GM23338 (cell line): ENCODE measurements at regions not wholly inside any gene's neighbourhood (a gene's known extent, or its start where the extent isn't known, plus 50 kb on each side); places are given as distances from the start of the nearest gene placed in this dataset.

ENCODE experiments used
- ATAC-seq: fragments of 200-7000 bp; cut with Tn5 transposase; 3 replicates; pipeline ENCODE4 v1.9.1; 2020
- DNase-seq: peaks from one replicate; pipeline ENCODE4 v3.0.0-alpha.2; 2015; ENCODE audit warnings: low spot score
- H2AFZ ChIP-seq: fragments of 200-600 bp; sonication (generic); 2 replicates; pipeline ENCODE4 v1.8.0; 2016; ENCODE audit warnings: antibody characterized with exemption, mild to moderate bottlenecking, moderate library complexity
- H3F3A ChIP-seq: fragments of 200-600 bp; sonication (generic); replicated peaks from 2 replicates; pipeline ENCODE4 v1.8.0; 2017; ENCODE audit warnings: antibody characterized with exemption, mixed run types, low read depth
- H3K27ac ChIP-seq: fragments of 200-600 bp; sonication (generic); 2 replicates; pipeline ENCODE4 v1.6.1; 2016; ENCODE audit warnings: low read depth
- H3K27me3 ChIP-seq: fragments of 200-600 bp; sonication (generic); 2 replicates; pipeline ENCODE4 v1.8.0; 2016; ENCODE audit warnings: mild to moderate bottlenecking, mixed run types, moderate library complexity; ENCODE audit not compliant: insufficient read depth
- H3K36me3 ChIP-seq: fragments of 200-600 bp; sonication (generic); 2 replicates; pipeline ENCODE4 v1.8.0; 2016; ENCODE audit warnings: mild to moderate bottlenecking; ENCODE audit not compliant: insufficient read depth
- H3K4me1 ChIP-seq: fragments of 200-600 bp; sonication (generic); 2 replicates; pipeline ENCODE4 v1.8.0; 2016; ENCODE audit warnings: mild to moderate bottlenecking, moderate library complexity; ENCODE audit not compliant: insufficient read depth
- H3K4me2 ChIP-seq: fragments of 200-600 bp; sonication (generic); 2 replicates; pipeline ENCODE4 v1.7.1; 2017; ENCODE audit warnings: mixed run types
- H3K4me3 ChIP-seq: fragments of 200-600 bp; sonication (generic); 2 replicates; pipeline ENCODE4 v1.6.1; 2016; ENCODE audit warnings: mixed run types
- H3K79me2 ChIP-seq: fragments of 200-600 bp; sonication (generic); replicated peaks from 2 replicates; pipeline ENCODE4 v1.8.0; 2017; ENCODE audit warnings: mild to moderate bottlenecking; ENCODE audit not compliant: insufficient read depth
- H3K9me2 ChIP-seq: fragments of 200-600 bp; sonication (generic); 2 replicates; pipeline ENCODE4 v1.8.0; 2017; ENCODE audit not compliant: insufficient read depth
- H4K20me1 ChIP-seq: fragments of 200-600 bp; sonication (generic); replicated peaks from 2 replicates; pipeline ENCODE4 v1.8.0; 2017; ENCODE audit warnings: mild to moderate bottlenecking; ENCODE audit not compliant: insufficient read depth
- H3K27ac Mint-ChIP-seq: 2 replicates; pipeline ENCODE4 v1.8.0; 2020; ENCODE audit warnings: inconsistent platforms, mild to moderate bottlenecking, moderate library complexity, mixed read lengths
- H3K27me3 Mint-ChIP-seq: 3 replicates; pipeline ENCODE4 v1.8.0; 2022; ENCODE audit warnings: low read depth, mild to moderate bottlenecking, moderate library complexity, mixed read lengths, inconsistent platforms; ENCODE audit not compliant: insufficient read depth, poor library complexity
- H3K36me3 Mint-ChIP-seq: 3 replicates; pipeline ENCODE4 v1.8.0; 2021; ENCODE audit warnings: low read depth, mild to moderate bottlenecking, inconsistent platforms, moderate library complexity, mixed read lengths
- H3K4me1 Mint-ChIP-seq: 3 replicates; pipeline ENCODE4 v1.8.0; 2020; ENCODE audit warnings: mild to moderate bottlenecking, inconsistent platforms, mixed read lengths
- H3K4me3 Mint-ChIP-seq: 3 replicates; pipeline ENCODE4 v1.8.0; 2021; ENCODE audit warnings: moderate library complexity, mild to moderate bottlenecking, inconsistent platforms, mixed read lengths
- H3K9me3 Mint-ChIP-seq: 3 replicates; pipeline ENCODE4 v1.8.0; 2020; ENCODE audit warnings: moderate library complexity, mild to moderate bottlenecking, inconsistent platforms, mixed read lengths
- EZH2 ChIP-seq: fragments of 200-600 bp; sonication (generic); IDR thresholded peaks from one replicate; pipeline ENCODE4 v1.8.0; 2017; ENCODE audit warnings: antibody characterized with exemption, mild to moderate bottlenecking, low read depth; ENCODE audit not compliant: unreplicated experiment
- EZH2phosphoT487 ChIP-seq: fragments of 200-600 bp; sonication (generic); IDR thresholded peaks from one replicate; pipeline ENCODE4 v1.8.1; 2018; ENCODE audit warnings: antibody characterized with exemption; ENCODE audit not compliant: unreplicated experiment
- POLR2AphosphoS5 ChIP-seq: IDR thresholded peaks from 2 replicates; pipeline ENCODE4 v1.6.1; 2016; ENCODE audit warnings: antibody characterized with exemption, low read depth
- STAT1 ChIP-seq: IDR thresholded peaks from one replicate; pipeline ENCODE4 v1.6.1; 2016; ENCODE audit warnings: antibody characterized with exemption; ENCODE audit not compliant: unreplicated experiment
- ZNF331 ChIP-seq: fragments of 250-450 bp; sonication (Bioruptor Pico); IDR thresholded peaks from 2 replicates; pipeline ENCODE4 v1.5.0; 2020; ENCODE audit warnings: low read depth, mild to moderate bottlenecking, moderate library complexity
- ZNF462 ChIP-seq: fragments of 250-450 bp; sonication (Bioruptor Pico); IDR thresholded peaks from 2 replicates; pipeline ENCODE4 v1.5.0; 2020; ENCODE audit warnings: mild to moderate bottlenecking, moderate library complexity
- TF ChIP-seq, protein P1 (sequence below), 2 experiments: fragments of 200-600 bp in 1 of 2; sonication (generic) in 1 of 2; conservative IDR thresholded peaks; 2 replicates each; pipeline versions ENCODE4 v1.5.1 to v1.6.1; 2016 to 2017; ENCODE audit warnings: antibody characterized with exemption in 2 of 2, low read depth in 2 of 2, mild to moderate bottlenecking in 2 of 2, moderate library complexity in 1 of 2
- TF ChIP-seq, protein P2 (sequence below): IDR thresholded peaks from one replicate; pipeline ENCODE4 v1.6.1; 2018; ENCODE audit warnings: antibody characterized with exemption; ENCODE audit not compliant: unreplicated experiment

- H3K36me3 Mint-ChIP-seq, result no peaks in the 10 kb centered on the region
- Histone ChIP-seq H3K9me2 (no peaks in the 10 kb centered on the region), H3K4me2 (no peak overlapping the region), H2AFZ (no peak overlapping the region), H4K20me1 (no peaks in the 10 kb centered on the region), H3K4me1 (no peaks in the 10 kb centered on the region; the same call in 1 of the 2 replicates), H3K79me2 (no peaks in the 10 kb centered on the region), H3K36me3 (no peaks in the 10 kb centered on the region), H3K27me3 (no peaks in the 10 kb centered on the region), H3K27ac (no peak overlapping the region), H3K4me3 (no peak overlapping the region), H3F3A (no peaks in the 10 kb centered on the region)
- no peak overlapping the region for H3K4me3 Mint-ChIP-seq
- peaks cover 52% of the 10 kb centered on the region for H3K27me3 Mint-ChIP-seq
- TF ChIP-seq, protein P1, sequence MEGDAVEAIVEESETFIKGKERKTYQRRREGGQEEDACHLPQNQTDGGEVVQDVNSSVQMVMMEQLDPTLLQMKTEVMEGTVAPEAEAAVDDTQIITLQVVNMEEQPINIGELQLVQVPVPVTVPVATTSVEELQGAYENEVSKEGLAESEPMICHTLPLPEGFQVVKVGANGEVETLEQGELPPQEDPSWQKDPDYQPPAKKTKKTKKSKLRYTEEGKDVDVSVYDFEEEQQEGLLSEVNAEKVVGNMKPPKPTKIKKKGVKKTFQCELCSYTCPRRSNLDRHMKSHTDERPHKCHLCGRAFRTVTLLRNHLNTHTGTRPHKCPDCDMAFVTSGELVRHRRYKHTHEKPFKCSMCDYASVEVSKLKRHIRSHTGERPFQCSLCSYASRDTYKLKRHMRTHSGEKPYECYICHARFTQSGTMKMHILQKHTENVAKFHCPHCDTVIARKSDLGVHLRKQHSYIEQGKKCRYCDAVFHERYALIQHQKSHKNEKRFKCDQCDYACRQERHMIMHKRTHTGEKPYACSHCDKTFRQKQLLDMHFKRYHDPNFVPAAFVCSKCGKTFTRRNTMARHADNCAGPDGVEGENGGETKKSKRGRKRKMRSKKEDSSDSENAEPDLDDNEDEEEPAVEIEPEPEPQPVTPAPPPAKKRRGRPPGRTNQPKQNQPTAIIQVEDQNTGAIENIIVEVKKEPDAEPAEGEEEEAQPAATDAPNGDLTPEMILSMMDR (conservative IDR thresholded peaks at IDR 0.05; ENCODE audit: low read depth in 2 of 2), result no peak
- TF ChIP-seq EZH2, result no peak
- TF ChIP-seq POLR2AphosphoS5, result no peak
- TF ChIP-seq, protein P2, sequence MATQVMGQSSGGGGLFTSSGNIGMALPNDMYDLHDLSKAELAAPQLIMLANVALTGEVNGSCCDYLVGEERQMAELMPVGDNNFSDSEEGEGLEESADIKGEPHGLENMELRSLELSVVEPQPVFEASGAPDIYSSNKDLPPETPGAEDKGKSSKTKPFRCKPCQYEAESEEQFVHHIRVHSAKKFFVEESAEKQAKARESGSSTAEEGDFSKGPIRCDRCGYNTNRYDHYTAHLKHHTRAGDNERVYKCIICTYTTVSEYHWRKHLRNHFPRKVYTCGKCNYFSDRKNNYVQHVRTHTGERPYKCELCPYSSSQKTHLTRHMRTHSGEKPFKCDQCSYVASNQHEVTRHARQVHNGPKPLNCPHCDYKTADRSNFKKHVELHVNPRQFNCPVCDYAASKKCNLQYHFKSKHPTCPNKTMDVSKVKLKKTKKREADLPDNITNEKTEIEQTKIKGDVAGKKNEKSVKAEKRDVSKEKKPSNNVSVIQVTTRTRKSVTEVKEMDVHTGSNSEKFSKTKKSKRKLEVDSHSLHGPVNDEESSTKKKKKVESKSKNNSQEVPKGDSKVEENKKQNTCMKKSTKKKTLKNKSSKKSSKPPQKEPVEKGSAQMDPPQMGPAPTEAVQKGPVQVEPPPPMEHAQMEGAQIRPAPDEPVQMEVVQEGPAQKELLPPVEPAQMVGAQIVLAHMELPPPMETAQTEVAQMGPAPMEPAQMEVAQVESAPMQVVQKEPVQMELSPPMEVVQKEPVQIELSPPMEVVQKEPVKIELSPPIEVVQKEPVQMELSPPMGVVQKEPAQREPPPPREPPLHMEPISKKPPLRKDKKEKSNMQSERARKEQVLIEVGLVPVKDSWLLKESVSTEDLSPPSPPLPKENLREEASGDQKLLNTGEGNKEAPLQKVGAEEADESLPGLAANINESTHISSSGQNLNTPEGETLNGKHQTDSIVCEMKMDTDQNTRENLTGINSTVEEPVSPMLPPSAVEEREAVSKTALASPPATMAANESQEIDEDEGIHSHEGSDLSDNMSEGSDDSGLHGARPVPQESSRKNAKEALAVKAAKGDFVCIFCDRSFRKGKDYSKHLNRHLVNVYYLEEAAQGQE, result no peak
- TF ChIP-seq EZH2phosphoT487, result no peak
- no peak for TF ChIP-seq ZNF331 (CRISPR knock-in tag)
- no peak for TF ChIP-seq STAT1
- TF ChIP-seq ZNF462 (CRISPR knock-in tag), result no peak
- H3K27ac Mint-ChIP-seq, result no peak overlapping the region
- no peaks in the 10 kb centered on the region for H3K9me3 Mint-ChIP-seq
- ATAC-seq (no peak), DNase-seq (no peak)
- peaks cover 18% of the 10 kb centered on the region for H3K4me1 Mint-ChIP-seq
These were observed 57.2 kb upstream of the ARID5B start for GRCh38 chr10:61844116-61844822.
